NCI-H524 treated with DMSO at 0.1 percent for 48 hours (cell line): ENCODE measurements at regions not wholly inside any gene's neighbourhood (a gene's known extent, or its start where the extent isn't known, plus 50 kb on each side); places are given as distances from the start of the nearest gene placed in this dataset.

Experiments used
- DNase-seq: peaks from one replicate; lab custom pipeline; 2025; lab: John Stamatoyannopoulos, UW

- DNase-seq, result no peak
These were observed 72.3 kb upstream of the LHX1 start for GRCh38 chr17:36864827-36865430.

GRCh38 chr17:36867716-36868341, 69.4 kb upstream of the LHX1 start:
- DNase-seq, result no peak

GRCh38 chr17:36868777-36869176, 68.5 kb upstream of the LHX1 start:
- DNase-seq, result no peak

GRCh38 chr17:36869441-36869840, 67.8 kb upstream of the LHX1 start:
- DNase-seq, result no peak

- DNase-seq, result no peak
These were observed 67.2 kb upstream of the LHX1 start for GRCh38 chr17:36869856-36870719.

DNA sequence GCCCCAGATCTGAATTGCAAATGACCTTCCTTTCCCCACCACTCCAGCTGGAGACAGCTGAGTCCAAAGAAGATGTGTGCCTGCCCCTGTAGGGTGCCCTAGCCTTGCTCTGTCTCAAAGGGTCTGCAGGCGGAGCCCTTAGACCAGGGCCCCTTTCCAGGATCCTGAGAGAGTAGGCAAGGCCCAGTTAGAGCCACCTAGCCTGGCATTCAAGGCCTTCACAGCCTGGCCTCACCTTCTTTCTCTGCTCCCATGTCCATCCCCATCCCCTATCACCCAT, 66.6 kb upstream of the LHX1 start:
- no peak for DNase-seq

DNA sequence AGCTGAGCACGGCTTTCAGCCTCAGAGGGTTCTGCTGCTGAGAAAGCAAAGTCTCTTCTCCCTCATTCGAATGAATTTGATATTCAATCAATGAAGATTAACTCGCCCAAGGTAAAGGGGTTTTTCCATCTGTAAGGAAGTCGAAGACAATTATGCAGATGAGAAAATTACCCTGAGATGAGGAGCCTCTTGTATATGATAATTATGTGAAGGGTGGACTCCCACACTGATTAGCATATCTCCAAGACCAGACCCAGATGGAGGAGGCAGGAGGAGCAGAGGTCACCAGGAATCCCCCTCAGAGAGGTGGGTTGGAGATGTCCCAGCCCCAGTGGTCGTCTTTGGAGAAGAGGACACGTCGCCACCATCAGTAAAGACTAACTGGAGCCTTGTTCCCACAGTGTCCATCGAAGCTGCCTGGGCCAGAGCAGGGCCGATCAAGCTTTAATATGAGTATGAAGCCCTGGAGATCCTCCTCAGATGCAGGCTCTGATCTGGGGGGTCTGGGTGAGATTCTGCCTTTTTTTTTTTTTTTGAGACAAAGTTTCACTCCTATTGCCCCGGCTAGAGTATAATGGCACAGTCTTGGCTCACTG, 61.5 kb upstream of the LHX1 start:
- no peak for DNase-seq

- DNase-seq, result no peak
These were observed 60.3 kb upstream of the LHX1 start for GRCh38 chr17:36876966-36877365.

DNA sequence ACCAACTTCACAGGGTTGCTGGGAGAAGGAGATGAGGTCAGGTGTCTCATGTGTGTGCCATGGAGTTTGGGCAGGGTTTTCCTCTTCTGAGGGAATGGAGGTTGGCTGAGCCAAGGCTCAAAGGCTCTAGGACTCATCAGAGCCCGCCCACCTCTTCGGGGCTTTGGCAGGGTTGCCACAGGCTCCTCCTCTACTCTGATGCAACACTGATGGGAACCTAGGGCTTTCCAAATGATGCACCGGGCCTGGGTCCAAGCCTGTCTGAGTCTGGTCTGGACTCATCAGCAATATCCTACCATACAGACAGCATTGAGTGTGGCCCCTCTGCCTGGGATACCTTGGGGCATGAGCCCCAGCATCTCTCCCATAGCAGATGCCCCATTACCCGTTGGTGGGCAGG, 59.5 kb upstream of the LHX1 start:
- DNase-seq, result no peak

DNA sequence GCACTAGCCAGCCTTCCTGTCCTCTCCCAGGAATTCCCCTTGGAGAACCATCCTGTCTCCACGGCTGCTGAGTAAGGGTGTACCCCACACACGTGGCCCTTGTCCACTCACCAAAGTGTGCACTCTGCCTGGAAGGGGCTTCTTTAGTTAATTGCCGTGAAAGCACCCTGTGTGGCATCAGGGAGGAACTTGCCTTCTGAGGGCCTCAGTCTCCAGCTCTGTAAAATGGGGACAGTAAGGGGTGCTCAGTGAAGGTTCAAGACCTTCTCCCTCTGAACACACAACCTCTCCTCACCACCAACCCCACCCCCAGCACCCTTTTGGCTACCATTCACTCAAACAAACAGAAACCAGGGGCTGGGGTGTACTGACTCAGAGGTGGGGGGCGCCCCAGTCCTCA, 59.1 kb upstream of the LHX1 start:
- no peak for DNase-seq

GRCh38 chr17:36879027-36879426, 58.2 kb upstream of the LHX1 start:
- DNase-seq, result no peak

DNA sequence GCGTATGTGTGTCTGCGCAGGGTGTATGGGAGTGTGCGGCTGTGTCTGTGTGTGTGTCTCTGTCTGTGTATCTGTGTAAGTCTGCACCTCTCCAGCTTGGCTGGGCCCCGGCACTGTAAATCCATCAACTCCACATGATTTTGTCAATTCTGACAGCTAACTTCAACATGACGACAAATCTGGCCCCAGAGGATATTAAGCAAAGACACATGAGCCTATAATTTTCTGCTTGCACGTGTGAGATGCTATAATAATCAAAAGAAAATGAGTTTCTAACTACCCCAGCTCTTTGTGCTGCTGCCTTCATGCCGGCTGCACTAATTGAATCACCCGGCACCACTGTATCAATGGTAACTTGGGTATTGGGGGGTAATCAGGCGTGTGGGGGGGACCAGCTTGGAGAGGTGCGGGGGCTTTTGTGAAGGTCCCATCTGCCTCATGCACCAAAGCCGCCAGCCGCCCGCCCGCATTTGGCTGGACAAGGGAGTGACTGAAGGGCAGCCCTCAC, 57.6 kb upstream of the LHX1 start:
- DNase-seq, result no peak

DNA sequence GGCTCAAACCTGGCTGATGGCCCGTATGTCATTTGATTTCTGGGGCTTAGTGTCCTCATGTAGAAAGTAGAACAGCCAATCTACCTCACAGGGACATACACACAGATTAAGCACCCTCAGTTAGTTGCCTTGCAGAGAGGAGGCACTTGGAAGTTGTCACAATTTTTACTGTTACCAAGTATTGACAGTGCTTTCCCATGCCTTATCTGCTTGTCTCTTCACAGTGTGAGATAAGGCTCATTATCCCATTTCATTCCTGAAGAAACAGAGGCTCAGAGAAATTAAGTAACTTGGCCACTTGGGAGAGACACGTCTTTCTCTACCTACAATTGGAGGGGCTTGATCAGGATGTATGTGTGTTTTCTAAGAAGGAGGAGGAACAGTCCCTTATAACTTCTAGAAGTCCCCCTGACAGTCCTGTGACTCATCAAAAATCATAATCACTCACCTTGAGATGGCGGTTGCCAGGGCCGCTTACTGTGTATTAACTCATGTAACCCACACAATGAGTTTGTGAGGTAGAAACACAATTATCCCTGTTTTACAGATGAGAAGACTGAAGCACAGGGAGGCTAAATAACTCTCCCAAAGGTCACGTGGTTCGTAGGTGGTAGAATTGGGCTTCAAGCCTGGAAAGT, 56.9 kb upstream of the LHX1 start:
- DNase-seq, result no peak

DNA sequence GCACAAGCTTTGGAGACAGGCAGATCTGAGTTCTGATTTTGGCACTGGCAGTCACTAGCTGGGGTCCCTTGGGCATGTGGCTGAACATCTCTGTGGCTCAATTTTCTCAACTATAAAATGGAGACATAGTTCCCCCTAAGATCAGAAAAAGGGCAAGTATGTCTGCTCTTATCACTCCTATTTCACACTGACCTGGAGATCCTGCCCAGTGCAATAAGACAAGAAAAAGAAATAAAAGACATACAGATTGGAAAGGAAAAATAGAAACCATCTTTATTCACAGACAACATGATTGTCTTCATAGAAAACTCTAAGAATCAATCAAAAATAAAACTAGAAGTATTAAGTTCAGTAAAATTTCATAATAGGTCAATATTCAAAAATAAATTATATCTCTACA, 56.0 kb upstream of the LHX1 start:
- no peak for DNase-seq

- no peak for DNase-seq
These were observed 52.7 kb upstream of the LHX1 start for GRCh38 chr17:36884495-36885152.

- DNase-seq, result no peak
These were observed 52.0 kb upstream of the LHX1 start for GRCh38 chr17:36885153-36885735.

DNA sequence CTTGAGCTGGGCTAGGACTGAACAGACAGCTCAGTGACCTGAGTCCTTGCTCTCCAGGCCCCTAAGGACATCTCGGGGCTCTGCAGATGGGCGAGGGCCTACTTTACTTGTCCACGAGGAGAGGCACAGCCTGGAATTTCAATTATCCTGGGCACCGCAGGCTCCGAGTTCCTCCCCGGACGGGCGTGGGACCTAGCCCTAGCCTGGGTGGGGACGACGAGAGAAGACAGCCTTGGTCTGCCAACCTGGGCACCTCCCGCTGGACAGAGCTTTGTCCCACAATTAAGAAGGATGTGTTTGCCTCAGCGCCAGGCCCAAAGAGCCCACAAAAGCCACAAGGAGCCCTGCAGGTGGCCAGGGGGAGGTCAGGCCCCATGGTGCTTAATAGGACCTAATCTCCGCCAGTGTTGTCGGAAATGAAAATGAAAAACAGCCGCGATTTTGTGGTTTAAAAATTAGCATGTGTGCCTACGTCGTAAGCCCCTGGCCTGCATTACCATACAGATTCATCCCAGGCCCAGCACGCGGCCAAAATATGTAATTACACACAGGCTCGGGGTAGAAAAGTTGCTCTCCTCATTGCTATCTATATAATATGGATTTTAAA, 51.4 kb upstream of the LHX1 start:
- DNase-seq, result no peak
